ENCODE measurements at regions not wholly inside any gene's neighbourhood (a gene's known extent, or its start where the extent isn't known, plus 50 kb on each side); places are given as distances from the start of the nearest gene placed in this dataset.

GRCh38 chr3:17795711-17796110 is 53.3 kb upstream of the TBC1D5 start:
- TF ChIP-seq POLR2A (IDR thresholded peaks at IDR 0.05), result no peak
- TF ChIP-seq CTCF (IDR thresholded peaks at IDR 0.05), result no peak
